HG03342 (cell line): ENCODE measurements at regions not wholly inside any gene's neighbourhood (a gene's known extent, or its start where the extent isn't known, plus 50 kb on each side); places are given as distances from the start of the nearest gene placed in this dataset.

ENCODE experiments used
- ATAC-seq: cut with Tn5 transposase; IDR thresholded peaks from one replicate; pipeline ENCODE4 v1.9.1; 2021; ENCODE audit warnings: mild to moderate bottlenecking, moderate library complexity; ENCODE audit not compliant: unreplicated experiment

DNA sequence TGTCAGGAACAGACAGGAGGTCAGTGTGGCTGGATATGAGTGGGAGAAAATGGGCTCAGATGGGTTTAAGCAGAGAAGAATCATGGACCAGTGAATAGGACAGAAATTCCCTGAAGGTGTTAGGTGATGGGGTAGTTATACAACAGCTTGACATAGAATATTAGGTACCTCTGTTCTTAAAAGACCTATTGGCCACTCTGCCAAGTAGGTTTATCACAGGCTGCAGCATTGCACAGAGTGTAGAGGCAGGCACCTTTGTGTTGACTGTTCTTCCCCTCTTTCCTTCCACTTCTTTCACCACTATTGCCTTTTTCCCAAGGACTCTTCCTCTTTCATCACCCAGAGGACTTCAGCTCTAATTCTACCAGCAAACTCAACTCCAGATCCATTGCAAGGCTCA lies 274.4 kb downstream of the CDCA7 start:
- ATAC-seq, result no peak

- no peak for ATAC-seq
These were observed 275.9 kb downstream of the CDCA7 start for GRCh38 chr2:173630425-173631126.

DNA sequence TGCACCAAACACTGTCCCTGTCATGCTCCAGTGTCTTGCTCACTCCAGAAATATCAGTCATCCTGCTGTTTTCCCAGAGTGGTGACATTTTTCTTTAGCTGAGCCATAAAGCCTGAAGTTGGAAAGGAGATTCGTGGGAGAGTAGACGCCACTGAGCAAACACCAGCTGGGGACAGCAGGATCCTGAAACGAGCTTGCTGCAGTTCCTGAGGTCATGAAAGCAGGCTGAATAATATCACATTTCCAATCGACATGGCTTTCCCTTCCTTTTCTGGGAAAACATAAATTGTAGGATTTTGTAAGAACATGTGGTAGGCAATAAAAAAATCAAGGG lies 276.4 kb downstream of the CDCA7 start:
- no peak for ATAC-seq

DNA sequence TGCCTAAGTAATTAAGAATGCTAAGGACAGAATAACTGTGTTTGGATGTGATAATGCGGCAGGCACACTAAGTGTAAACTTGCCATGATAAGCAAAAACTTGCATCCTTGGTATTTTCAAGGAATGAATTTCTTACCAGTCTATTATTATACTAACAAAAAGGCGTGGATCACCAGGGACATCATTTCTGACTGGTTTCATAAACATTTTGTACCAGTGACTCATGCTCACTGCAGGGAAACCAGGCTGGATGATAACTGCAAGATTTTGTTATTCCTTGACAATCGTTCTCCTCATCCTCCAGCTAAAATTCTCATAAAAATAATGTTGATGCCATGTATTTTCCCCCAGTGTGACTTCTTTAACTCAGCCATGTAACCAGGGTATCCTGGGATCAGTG lies 289.5 kb downstream of the CDCA7 start:
- no peak for ATAC-seq

GRCh38 chr2:173647681-173648311 lies 293.1 kb downstream of the CDCA7 start:
- ATAC-seq, result no peak

DNA sequence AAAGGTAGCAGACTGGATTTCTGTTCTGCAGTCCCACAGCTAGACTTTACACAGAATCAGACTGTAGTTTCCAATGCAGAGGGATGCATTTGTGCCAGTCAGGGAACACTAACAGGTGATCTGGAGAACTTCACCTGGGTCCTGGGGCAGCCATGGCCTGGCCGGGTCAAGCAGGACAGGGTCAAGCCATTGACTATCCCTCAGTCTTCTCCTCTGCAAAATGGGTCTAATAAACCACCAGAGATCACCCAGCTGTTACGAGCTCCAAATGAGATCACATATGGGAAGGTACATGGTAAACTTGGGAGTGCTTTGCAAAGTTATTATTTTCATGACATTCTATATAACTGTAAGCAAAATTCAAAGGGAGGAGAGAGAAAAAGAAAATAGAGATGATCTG lies 294.1 kb downstream of the CDCA7 start:
- ATAC-seq, result no peak

GRCh38 chr2:173649527-173650219 lies 295.0 kb downstream of the CDCA7 start:
- no peak for ATAC-seq

GRCh38 chr2:173651891-173652290 lies 297.2 kb downstream of the CDCA7 start:
- no peak for ATAC-seq

DNA sequence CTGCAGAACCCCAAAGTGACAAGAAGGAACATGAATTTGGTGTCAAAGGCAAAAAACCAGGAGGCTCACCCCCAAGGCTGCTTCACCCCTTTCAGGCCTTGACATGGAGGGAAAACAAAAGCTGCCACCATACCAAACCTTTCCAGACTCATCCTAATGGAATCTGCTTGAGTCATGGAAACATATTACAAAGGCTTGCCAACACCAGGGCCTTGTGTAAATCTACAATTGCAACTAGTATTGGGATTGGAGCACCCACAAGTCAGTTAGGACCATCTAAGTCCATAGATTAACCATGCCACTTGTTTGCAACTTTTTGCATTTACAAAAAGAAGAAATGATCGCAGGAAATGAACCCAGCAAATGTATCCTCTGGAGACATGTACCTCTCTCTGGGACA lies 297.6 kb downstream of the CDCA7 start:
- ATAC-seq, result no peak

- no peak for ATAC-seq
These were observed 298.2 kb downstream of the CDCA7 start for GRCh38 chr2:173652767-173653431.

DNA sequence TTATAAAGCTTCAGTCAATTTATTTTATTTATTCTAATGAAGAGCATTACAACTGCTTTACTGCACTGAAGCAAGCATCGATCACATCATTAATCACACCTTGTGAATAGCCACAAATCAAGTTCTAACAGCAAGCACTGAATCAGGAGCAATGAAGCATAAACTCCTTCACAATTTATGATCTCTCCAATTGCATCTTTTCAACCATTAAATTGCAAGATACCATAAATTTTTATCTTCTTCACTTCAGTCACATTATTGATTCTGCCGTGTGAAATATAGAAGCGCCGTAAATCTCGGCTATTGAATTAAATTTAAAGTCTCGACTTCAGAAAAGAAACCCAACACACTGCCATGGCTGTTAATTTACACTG lies 298.7 kb downstream of the CDCA7 start:
- no peak for ATAC-seq

DNA sequence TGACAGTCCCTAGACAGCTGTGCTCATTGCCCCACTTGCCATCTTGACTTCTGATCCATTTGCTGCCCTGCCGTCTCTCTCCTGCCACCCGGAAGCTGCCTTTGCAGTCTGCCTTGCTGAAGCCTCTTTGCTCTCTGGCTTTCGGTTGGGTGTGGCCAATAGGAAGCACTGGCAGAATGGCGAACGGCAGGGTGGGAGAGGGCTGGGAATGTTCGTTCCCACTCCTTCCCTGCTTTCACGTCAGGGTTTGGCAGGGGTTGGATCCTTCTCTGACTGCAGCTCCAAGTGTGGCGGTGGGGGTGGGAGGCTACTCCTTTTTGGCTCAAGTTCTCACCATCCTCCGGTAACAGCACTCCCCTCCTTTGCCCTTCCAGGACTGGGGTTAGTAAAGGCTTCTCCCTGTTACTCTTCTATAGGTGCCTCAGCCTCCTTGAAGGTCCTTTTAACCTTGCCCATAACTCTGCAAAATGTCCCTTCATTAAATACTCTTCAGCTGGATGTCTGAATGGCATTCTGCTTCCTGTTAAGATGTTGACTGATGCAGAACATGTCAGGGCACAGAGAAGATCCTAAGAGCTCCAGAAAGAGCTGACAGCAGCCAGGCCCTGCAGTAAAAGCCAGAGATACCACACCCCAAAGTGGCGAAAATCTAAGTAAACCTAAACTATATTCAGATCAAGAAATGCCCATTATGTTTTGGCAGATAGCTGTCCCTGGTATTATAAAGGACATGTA lies 299.7 kb downstream of the CDCA7 start:
- ATAC-seq, result no peak

GRCh38 chr2:173654896-173655265 lies 300.2 kb downstream of the CDCA7 start:
- no peak for ATAC-seq

DNA sequence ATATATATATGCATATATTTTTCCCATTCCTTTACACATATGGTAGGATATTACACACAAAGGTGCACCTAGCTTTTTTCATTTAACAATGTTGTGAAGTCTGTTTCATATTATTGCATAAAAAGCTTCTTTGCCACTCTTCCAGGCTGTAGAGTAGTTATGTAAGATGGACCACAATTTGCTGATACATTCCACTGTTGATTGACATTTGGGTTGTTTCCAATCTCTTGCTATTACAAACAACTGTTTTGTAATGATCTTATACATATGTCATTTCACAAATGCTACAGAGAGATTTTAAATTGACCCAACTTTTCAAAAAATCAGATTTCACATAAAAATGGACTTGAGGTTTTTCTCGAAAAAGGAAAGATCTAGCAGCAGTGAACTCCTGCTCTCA lies 301.4 kb downstream of the CDCA7 start:
- no peak for ATAC-seq

DNA sequence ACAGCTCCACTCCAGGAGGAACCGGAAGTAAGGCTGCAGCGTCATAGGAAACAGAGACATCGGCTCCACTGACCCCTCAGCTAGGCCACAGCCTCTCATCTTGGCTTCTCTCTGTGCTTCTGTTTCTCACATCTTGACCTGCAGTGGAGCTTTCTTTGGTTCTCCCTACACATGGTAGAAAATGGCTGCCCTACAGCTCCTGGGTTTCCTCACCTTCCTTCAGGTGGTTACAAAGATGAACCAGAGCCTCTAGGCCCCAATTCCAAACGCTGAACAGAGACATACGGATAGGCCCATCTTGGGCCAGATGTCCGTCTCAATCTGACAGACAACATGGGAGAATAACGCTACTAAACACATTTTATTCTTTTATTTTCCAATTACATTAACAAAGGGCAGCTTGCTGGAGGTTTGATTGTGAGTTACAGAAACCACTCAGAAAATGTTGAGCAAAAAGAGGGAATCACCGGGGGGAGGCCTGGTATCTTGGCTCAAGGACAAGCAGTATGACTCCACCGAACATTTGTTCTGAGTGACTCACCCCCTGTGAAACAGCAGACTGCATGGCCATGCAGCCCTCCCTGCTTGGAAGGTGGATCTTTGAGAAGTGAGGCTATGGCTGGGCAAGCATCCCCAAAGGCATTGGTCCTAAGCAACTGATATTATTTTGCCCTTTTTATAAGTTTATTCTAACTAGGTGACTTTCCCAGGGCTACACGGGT lies 303.5 kb downstream of the CDCA7 start:
- ATAC-seq, result no peak

GRCh38 chr2:173658946-173659371 lies 304.3 kb downstream of the CDCA7 start:
- no peak for ATAC-seq

DNA sequence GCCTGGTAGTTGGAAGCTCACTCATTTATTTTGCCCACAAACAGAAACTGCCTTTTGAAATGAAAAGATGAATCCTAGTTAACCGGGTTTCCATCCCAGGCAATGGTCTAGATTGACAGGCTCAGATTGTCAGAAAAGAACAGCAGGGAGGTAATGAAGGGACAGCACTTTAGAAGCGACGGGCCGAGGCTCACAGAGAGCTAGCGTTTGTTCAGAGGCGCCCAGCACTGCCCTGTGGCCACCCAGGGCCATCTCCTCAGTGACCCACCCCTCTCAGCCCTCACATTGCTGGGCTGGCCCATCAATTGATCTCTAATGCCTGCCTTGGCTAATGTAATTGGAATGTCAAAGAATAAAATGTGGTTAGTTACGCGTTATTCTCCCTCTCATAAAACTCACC lies 304.8 kb downstream of the CDCA7 start:
- no peak for ATAC-seq

DNA sequence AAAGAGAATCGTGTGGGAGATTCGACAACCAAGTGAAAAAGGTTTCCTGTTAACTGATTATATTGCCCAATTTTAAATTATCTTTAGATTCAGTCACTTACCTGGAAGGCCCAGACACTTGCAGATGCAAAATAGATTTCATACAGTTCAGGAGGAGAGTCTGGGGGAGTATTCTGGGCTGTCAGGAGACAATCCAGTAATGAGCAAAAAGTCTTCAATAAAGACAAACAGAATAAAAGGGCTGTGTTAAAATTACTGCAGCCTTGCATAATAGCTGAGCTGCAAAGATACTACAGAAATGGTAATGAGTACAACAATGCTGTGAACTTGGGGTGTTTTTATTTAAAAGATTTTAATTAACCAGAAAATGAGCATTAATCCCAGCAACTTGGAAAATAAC lies 303.6 kb downstream of the SP3 start:
- ATAC-seq, result no peak

DNA sequence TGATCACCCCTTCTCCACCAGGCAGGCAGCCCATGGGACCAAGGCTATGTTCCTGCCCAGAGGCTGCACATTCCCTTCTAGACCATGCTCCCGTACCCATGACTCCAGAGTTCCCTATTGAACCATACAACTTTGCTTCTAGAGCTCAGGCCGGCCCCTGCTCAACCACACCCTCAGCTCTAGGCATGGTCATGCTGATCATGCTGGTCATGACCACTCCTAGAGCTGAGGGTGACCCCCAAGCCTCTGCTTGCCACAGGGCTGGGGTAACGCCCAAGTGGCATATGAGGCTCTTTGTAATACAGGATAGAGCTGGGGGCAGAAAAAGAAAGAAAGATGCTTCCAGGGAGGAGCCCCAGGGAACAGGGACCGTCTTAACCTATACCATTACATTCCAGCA lies 301.8 kb downstream of the SP3 start:
- no peak for ATAC-seq

DNA sequence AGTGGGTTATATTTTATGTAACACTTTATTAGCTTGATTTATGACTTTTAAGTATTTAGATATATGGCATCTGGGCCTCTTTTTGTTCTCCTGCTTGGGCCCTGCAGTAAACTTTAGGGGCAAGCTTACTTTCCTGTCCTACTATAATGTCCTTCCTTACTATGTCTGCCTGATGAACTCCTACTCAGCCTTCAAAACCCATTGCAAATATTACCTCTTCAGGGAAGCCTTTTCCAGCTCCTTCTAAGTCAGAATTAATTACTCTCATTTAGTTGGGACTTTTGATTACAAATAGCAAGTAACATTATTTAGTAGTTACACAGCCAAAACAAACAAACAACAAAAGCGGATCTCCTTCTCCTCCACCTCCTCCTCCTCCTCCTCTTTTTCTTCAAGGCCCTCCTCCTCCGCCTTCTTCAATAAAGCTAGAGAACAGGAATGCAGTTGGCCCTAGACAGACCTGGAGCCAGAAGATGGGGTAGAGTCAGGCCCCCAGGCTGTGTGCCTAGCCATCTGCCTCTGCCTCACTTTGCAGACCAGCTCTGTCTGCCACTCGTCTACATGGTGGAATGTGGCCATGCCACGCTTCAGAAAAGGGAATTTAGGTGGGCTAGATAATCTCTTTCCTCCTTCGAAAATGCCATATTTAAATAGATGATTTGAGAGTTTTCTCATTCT lies 301.2 kb downstream of the SP3 start:
- ATAC-seq, result no peak
